ENCODE measurements at regions not wholly inside any gene's neighbourhood (a gene's known extent, or its start where the extent isn't known, plus 50 kb on each side); places are given as distances from the start of the nearest gene placed in this dataset.

DNA sequence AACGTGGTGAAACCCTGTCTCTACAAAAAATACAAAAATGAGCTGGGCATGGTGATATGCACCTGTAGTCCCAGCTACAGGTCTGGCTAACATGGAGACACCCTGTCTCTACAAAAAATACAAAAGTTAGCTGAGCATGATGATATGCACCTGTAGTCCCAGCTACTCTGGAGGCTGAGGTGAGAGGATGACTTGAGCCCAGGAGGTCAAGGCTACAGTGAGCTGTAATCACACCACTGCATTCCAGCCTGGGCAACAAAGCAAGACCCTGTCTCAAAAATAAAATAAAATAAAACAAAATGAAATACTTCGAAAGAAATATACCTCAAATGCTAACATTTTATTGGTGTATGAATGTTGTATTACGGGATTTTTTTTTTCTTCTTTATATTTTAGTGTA is 107.6 kb upstream of the EGLN3 start:
- no peak for TF ChIP-seq EZH2 (IDR thresholded peaks at IDR 0.05; ENCODE audit: borderline replicate concordance, insufficient read depth, low read depth, low read length, poor library complexity, severe bottlenecking)
- TF ChIP-seq, protein P1, sequence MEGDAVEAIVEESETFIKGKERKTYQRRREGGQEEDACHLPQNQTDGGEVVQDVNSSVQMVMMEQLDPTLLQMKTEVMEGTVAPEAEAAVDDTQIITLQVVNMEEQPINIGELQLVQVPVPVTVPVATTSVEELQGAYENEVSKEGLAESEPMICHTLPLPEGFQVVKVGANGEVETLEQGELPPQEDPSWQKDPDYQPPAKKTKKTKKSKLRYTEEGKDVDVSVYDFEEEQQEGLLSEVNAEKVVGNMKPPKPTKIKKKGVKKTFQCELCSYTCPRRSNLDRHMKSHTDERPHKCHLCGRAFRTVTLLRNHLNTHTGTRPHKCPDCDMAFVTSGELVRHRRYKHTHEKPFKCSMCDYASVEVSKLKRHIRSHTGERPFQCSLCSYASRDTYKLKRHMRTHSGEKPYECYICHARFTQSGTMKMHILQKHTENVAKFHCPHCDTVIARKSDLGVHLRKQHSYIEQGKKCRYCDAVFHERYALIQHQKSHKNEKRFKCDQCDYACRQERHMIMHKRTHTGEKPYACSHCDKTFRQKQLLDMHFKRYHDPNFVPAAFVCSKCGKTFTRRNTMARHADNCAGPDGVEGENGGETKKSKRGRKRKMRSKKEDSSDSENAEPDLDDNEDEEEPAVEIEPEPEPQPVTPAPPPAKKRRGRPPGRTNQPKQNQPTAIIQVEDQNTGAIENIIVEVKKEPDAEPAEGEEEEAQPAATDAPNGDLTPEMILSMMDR (IDR thresholded peaks at IDR 0.05) = no peak
